HL-60 (cell line): ENCODE measurements at regions not wholly inside any gene's neighbourhood (a gene's known extent, or its start where the extent isn't known, plus 50 kb on each side); places are given as distances from the start of the nearest gene placed in this dataset.
A peak's percentile ranks its signal among the peaks of the same experiment; 100 is the strongest.

Experiments used
- DNase-seq, 2 experiments: peaks; one replicate each; pipeline ENCODE4 v3.0.0-alpha.2; 2010 to 2020; ENCODE audit warnings: low read depth in 1 of 2, low spot score in 1 of 2
- H3K27ac ChIP-seq: fragments of 250-450 bp; sonication (Bioruptor Pico); replicated peaks from 2 replicates; pipeline ENCODE4 v1.5.1; 2020; ENCODE audit warnings: mild to moderate bottlenecking, moderate library complexity
- H3K27me3 ChIP-seq: fragments of 250-450 bp; sonication (Bioruptor Pico); 2 replicates; pipeline ENCODE4 v1.5.1; 2021; ENCODE audit warnings: mild to moderate bottlenecking, moderate library complexity; ENCODE audit not compliant: insufficient read depth, poor library complexity, severe bottlenecking
- H3K4me3 ChIP-seq: replicated peaks from 2 replicates; pipeline ENCODE4 v1.5.1; 2011; ENCODE audit warnings: mild to moderate bottlenecking, control low read depth, low read length; ENCODE audit not compliant: insufficient read depth
- CTCF ChIP-seq: IDR thresholded peaks from one replicate; pipeline ENCODE4 v1.5.1; 2011; ENCODE audit warnings: low read length, control low read depth, inconsistent platforms; ENCODE audit not compliant: insufficient read depth
- GABPA ChIP-seq: IDR thresholded peaks from 2 replicates; pipeline ENCODE4 v1.6.1; 2012; ENCODE audit warnings: low read depth
- POLR2AphosphoS5 ChIP-seq: IDR thresholded peaks from 2 replicates; pipeline ENCODE4 v1.6.1; 2012; ENCODE audit warnings: low read depth
- REST ChIP-seq: IDR thresholded peaks from 2 replicates; pipeline ENCODE4 v1.6.1; 2012; ENCODE audit warnings: low read depth; ENCODE audit not compliant: insufficient replicate concordance
- SPI1 ChIP-seq: IDR thresholded peaks from 2 replicates; pipeline ENCODE4 v1.6.1; 2012; ENCODE audit warnings: low read depth, mild to moderate bottlenecking, borderline replicate concordance

DNA sequence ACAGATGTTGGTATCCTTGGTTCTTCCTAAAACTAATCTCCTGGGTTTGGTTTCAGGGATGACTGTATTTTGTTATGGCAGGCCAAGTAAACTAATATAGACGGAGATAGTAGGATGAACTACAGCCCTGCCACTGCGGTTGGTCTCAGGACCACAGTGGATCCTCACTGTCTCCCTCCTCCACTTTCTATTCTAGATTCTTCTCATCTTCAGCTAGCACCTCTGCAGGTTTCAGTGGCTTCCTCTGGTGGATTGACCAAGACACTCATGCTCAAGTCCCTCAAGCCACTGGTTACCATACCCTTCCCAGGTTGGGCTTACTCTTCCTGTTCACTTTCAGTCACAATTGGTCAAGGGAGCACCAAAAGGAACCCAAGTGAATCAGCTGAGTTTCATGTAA, 71.1 kb upstream of the CLDN18 start:
- DNase-seq, result no peak
- TF ChIP-seq POLR2AphosphoS5, result no peak
- TF ChIP-seq SPI1, result no peak
- TF ChIP-seq GABPA, result no peak
- TF ChIP-seq REST, result no peak
- TF ChIP-seq CTCF, result no peak
- H3K4me3 ChIP-seq, result no peak overlapping the region
- no peak overlapping the region for H3K27ac ChIP-seq
- H3K27me3 ChIP-seq, result no peaks in the 10 kb centered on the region

GRCh38 chr3:137944593-137944992, 65.4 kb upstream of the CLDN18 start:
- TF ChIP-seq SPI1, result no peak
- TF ChIP-seq POLR2AphosphoS5, result no peak
- TF ChIP-seq REST, result no peak
- no peak for TF ChIP-seq CTCF
- no peak for TF ChIP-seq GABPA
- H3K27ac ChIP-seq, result no peak overlapping the region
- no peak for DNase-seq
- no peak overlapping the region for H3K4me3 ChIP-seq
- no peaks in the 10 kb centered on the region for H3K27me3 ChIP-seq

DNA sequence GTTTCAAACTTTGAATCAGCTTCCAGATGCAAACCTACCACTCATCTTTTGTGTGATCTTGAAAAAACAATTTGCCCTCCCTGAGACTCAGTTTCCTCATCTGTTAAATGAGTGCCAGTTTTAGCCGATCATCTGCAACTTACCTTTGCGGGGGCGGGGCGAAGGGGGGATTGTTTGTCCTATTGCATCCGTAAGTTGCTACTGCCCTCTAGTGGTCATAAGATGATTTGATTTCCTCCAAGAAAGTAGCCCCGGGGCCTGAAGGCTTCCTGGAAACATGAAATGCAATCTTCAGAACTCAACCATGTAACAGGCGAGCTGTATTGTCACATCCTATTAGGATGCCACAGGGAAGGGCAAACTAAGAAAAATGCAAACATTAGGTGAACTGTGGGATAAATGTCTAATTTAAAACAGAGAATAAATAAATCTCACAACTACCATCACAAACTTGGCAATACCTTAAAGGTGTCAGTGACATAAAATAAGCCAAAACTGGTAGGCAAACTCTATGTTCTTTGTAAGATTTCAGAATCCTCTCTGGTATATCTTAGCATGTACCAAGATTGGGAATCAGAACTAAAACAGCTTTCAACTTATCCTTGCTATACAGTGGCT, 63.5 kb upstream of the CLDN18 start:
- peak; percentile 32 for TF ChIP-seq CTCF
- TF ChIP-seq SPI1, result no peak
- TF ChIP-seq GABPA, result no peak
- TF ChIP-seq POLR2AphosphoS5, result no peak
- Histone ChIP-seq H3K27me3 (no peaks in the 10 kb centered on the region), H3K4me3 (no peak overlapping the region), H3K27ac (no peak overlapping the region)
- DNase-seq, result peak; percentile 18 to 45

DNA sequence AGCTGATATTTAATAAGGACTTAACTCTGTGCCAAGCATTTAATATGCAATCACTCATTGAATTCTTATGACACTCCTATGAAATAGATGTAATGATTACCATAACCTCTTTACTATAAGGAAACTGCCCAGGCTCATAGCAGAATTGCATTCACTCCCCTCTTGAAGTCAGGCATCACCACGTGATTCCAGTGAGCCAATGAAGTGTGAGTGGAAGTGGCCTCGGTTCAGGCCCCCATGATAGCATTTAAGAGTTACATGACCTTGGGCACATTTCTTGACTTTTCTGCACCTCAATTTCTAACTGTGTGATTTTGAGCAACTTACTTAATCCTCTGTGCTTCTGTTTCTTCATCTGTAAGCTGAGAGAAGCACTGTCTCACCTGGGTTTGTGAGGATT, 62.8 kb upstream of the CLDN18 start:
- TF ChIP-seq REST (no peak), CTCF (no peak), GABPA (no peak), POLR2AphosphoS5 (no peak)
- Histone ChIP-seq H3K4me3 (no peak overlapping the region), H3K27ac (no peak overlapping the region), H3K27me3 (no peaks in the 10 kb centered on the region)
- DNase-seq, result no peak
